Central memory CD8-positive, alpha-beta T cell (primary cell): ENCODE measurements at regions not wholly inside any gene's neighbourhood (a gene's known extent, or its start where the extent isn't known, plus 50 kb on each side); places are given as distances from the start of the nearest gene placed in this dataset.

Experiments
- ATAC-seq: fragments of 150-1000 bp; cut with Tn5 transposase; replicated peaks from 2 replicates; pipeline ENCODE4 v1.10.0; 2022; ENCODE audit warnings: mild to moderate bottlenecking, moderate FRiP score, moderate number of reproducible peaks; ENCODE audit not compliant: poor library complexity, severe bottlenecking; ENCODE audit errors: extremely low read depth
- DNase-seq, 2 donors: peaks; one replicate each; pipeline ENCODE4 v3.0.0; 2021; ENCODE audit warnings: low spot score in 2 of 2
- H3K27ac Mint-ChIP-seq: one replicate; pipeline ENCODE4 v1.8.0; 2022; ENCODE audit warnings: low read depth, mild to moderate bottlenecking, moderate library complexity, mixed read lengths
- H3K27me3 Mint-ChIP-seq: one replicate; pipeline ENCODE4 v1.8.0; 2022; ENCODE audit warnings: mixed read lengths
- H3K36me3 Mint-ChIP-seq: one replicate; pipeline ENCODE4 v1.8.0; 2022; ENCODE audit warnings: mild to moderate bottlenecking, moderate library complexity, mixed read lengths; ENCODE audit not compliant: insufficient read depth
- H3K4me1 Mint-ChIP-seq: one replicate; pipeline ENCODE4 v1.8.0; 2022; ENCODE audit warnings: mixed read lengths
- H3K4me3 Mint-ChIP-seq: one replicate; pipeline ENCODE4 v1.8.0; 2022; ENCODE audit warnings: mild to moderate bottlenecking, moderate library complexity, mixed read lengths
- H3K9me3 Mint-ChIP-seq: one replicate; pipeline ENCODE4 v1.8.0; 2022; ENCODE audit warnings: mixed read lengths

GRCh38 chr6:102389994-102390393 is 996.5 kb downstream of the GRIK2 start:
- no peak for ATAC-seq
- H3K9me3 Mint-ChIP-seq, result peaks cover 20% of the 10 kb centered on the region
- DNase-seq, result no peak
- no peak overlapping the region for H3K4me3 Mint-ChIP-seq
- H3K4me1 Mint-ChIP-seq, result no peaks in the 10 kb centered on the region
- no peaks in the 10 kb centered on the region for H3K27me3 Mint-ChIP-seq
- no peaks in the 10 kb centered on the region for H3K36me3 Mint-ChIP-seq
- no peak overlapping the region for H3K27ac Mint-ChIP-seq

- Mint-ChIP-seq H3K27ac (no peak overlapping the region), H3K9me3 (peaks cover 5% of the 10 kb centered on the region), H3K4me3 (no peak overlapping the region), H3K27me3 (no peaks in the 10 kb centered on the region), H3K36me3 (no peaks in the 10 kb centered on the region), H3K4me1 (no peaks in the 10 kb centered on the region)
- DNase-seq, result no peak
- no peak for ATAC-seq
Observed at GRCh38 chr6:102387326-102388033, 994.0 kb downstream of the GRIK2 start.

GRCh38 chr6:102381203-102381602 is 987.7 kb downstream of the GRIK2 start:
- Mint-ChIP-seq H3K27ac (no peak overlapping the region), H3K27me3 (no peaks in the 10 kb centered on the region), H3K4me1 (no peaks in the 10 kb centered on the region), H3K4me3 (no peak overlapping the region), H3K36me3 (no peaks in the 10 kb centered on the region), H3K9me3 (no peaks in the 10 kb centered on the region)
- no peak for ATAC-seq
- DNase-seq, result no peak

- ATAC-seq (no peak), DNase-seq (no peak)
- no peaks in the 10 kb centered on the region for H3K27me3 Mint-ChIP-seq
- peaks cover 11% of the 10 kb centered on the region for H3K9me3 Mint-ChIP-seq
- H3K27ac Mint-ChIP-seq, result no peak overlapping the region
- no peaks in the 10 kb centered on the region for H3K4me1 Mint-ChIP-seq
- H3K4me3 Mint-ChIP-seq, result no peak overlapping the region
- H3K36me3 Mint-ChIP-seq, result no peaks in the 10 kb centered on the region
Observed at GRCh38 chr6:102356170-102356569, 962.7 kb downstream of the GRIK2 start.

GRCh38 chr6:102355578-102355977 is 962.1 kb downstream of the GRIK2 start:
- Mint-ChIP-seq H3K4me3 (no peak overlapping the region), H3K27ac (no peak overlapping the region), H3K36me3 (no peaks in the 10 kb centered on the region), H3K27me3 (no peaks in the 10 kb centered on the region), H3K9me3 (peaks cover 11% of the 10 kb centered on the region), H3K4me1 (no peaks in the 10 kb centered on the region)
- DNase-seq, result no peak
- no peak for ATAC-seq

GRCh38 chr6:102352552-102352951 is 959.0 kb downstream of the GRIK2 start:
- no peaks in the 10 kb centered on the region for H3K27me3 Mint-ChIP-seq
- no peaks in the 10 kb centered on the region for H3K4me1 Mint-ChIP-seq
- no peak overlapping the region for H3K4me3 Mint-ChIP-seq
- ATAC-seq (no peak), DNase-seq (no peak)
- peaks cover 16% of the 10 kb centered on the region for H3K9me3 Mint-ChIP-seq
- H3K36me3 Mint-ChIP-seq, result no peaks in the 10 kb centered on the region
- no peak overlapping the region for H3K27ac Mint-ChIP-seq

GRCh38 chr6:102344769-102345168 is 951.3 kb downstream of the GRIK2 start:
- H3K4me3 Mint-ChIP-seq, result no peak overlapping the region
- no peaks in the 10 kb centered on the region for H3K36me3 Mint-ChIP-seq
- peaks cover 18% of the 10 kb centered on the region for H3K9me3 Mint-ChIP-seq
- no peaks in the 10 kb centered on the region for H3K27me3 Mint-ChIP-seq
- no peak for DNase-seq
- no peaks in the 10 kb centered on the region for H3K4me1 Mint-ChIP-seq
- no peak for ATAC-seq
- no peak overlapping the region for H3K27ac Mint-ChIP-seq

- Mint-ChIP-seq H3K4me1 (no peaks in the 10 kb centered on the region), H3K36me3 (no peaks in the 10 kb centered on the region), H3K27me3 (no peaks in the 10 kb centered on the region), H3K27ac (no peak overlapping the region), H3K4me3 (no peak overlapping the region), H3K9me3 (peaks cover 5% of the 10 kb centered on the region)
- DNase-seq, result no peak
- no peak for ATAC-seq
Observed at GRCh38 chr6:102340311-102340710, 946.8 kb downstream of the GRIK2 start.

GRCh38 chr6:102333736-102334135 is 940.2 kb downstream of the GRIK2 start:
- ATAC-seq, result no peak
- Mint-ChIP-seq H3K4me3 (no peak overlapping the region), H3K4me1 (no peaks in the 10 kb centered on the region), H3K36me3 (no peaks in the 10 kb centered on the region), H3K9me3 (no peaks in the 10 kb centered on the region), H3K27me3 (no peaks in the 10 kb centered on the region), H3K27ac (no peak overlapping the region)
- DNase-seq, result no peak

- no peak overlapping the region for H3K27ac Mint-ChIP-seq
- H3K36me3 Mint-ChIP-seq, result no peaks in the 10 kb centered on the region
- no peaks in the 10 kb centered on the region for H3K4me1 Mint-ChIP-seq
- no peak for ATAC-seq
- no peak overlapping the region for H3K4me3 Mint-ChIP-seq
- H3K9me3 Mint-ChIP-seq, result peaks cover 6% of the 10 kb centered on the region
- DNase-seq, result no peak
- no peaks in the 10 kb centered on the region for H3K27me3 Mint-ChIP-seq
Observed at GRCh38 chr6:102327697-102328225, 934.3 kb downstream of the GRIK2 start.

GRCh38 chr6:102313699-102314098 is 920.2 kb downstream of the GRIK2 start:
- ATAC-seq (no peak), DNase-seq (no peak)
- Mint-ChIP-seq H3K36me3 (no peaks in the 10 kb centered on the region), H3K4me1 (no peaks in the 10 kb centered on the region), H3K9me3 (peaks cover 8% of the 10 kb centered on the region), H3K27me3 (no peaks in the 10 kb centered on the region), H3K4me3 (no peak overlapping the region), H3K27ac (no peak overlapping the region)

- Mint-ChIP-seq H3K4me1 (no peaks in the 10 kb centered on the region), H3K4me3 (no peak overlapping the region), H3K36me3 (no peaks in the 10 kb centered on the region), H3K27me3 (no peaks in the 10 kb centered on the region), H3K9me3 (peaks cover 17% of the 10 kb centered on the region), H3K27ac (no peak overlapping the region)
- ATAC-seq, result no peak
- no peak for DNase-seq
Observed at GRCh38 chr6:102309700-102310099, 916.2 kb downstream of the GRIK2 start.

- ATAC-seq, result no peak
- H3K4me1 Mint-ChIP-seq, result no peaks in the 10 kb centered on the region
- peaks cover 2% of the 10 kb centered on the region for H3K36me3 Mint-ChIP-seq
- H3K27me3 Mint-ChIP-seq, result no peaks in the 10 kb centered on the region
- no peak for DNase-seq
- H3K4me3 Mint-ChIP-seq, result no peak overlapping the region
- no peak overlapping the region for H3K27ac Mint-ChIP-seq
- H3K9me3 Mint-ChIP-seq, result peaks cover 15% of the 10 kb centered on the region
Observed at GRCh38 chr6:102300350-102300749, 906.8 kb downstream of the GRIK2 start.
